ENCODE measurements at regions not wholly inside any gene's neighbourhood (a gene's known extent, or its start where the extent isn't known, plus 50 kb on each side); places are given as distances from the start of the nearest gene placed in this dataset.

DNA sequence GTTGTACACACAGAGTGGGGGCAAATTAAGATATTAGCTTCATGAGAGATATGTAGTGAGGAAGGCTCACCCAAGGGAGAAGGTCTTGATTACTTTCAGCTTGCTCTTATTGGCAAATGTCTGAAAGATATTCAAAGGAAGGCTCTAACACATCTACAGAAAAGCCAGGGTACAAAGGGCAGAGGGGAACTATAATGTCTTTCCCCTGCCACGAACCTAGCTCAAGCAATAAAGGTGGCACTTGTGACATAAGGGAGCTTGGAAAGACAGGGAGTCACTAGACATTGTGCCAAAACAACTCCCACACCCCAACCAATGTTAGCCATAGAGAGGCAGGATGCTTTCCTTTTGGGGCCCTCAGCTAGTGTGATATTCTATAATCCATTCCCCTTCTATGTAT, 52.2 kb upstream of the SOX9 start:
- ChIA-PET POLR2A (interaction anchor here (0.6 kb wide), 1 partner anchor 15 kb away, joined by 3 read pairs; no protein-coding TSS in a partner anchor), CTCF (no interaction called here)
- Histone ChIP-seq H3K4me3 (ENCODE audit: low read depth in 2 of 2, low read length in 2 of 2) (no peak overlapping the region), H3K27ac (ENCODE audit: low read length) (no peak overlapping the region), H3K9me3 (ENCODE audit: control insufficient read depth, insufficient read depth, low read depth, low read length) (no peaks in the 10 kb centered on the region), H3K4me1 (ENCODE audit: control insufficient read depth, insufficient read depth, low read length) (no peaks in the 10 kb centered on the region), H3K27me3 (ENCODE audit: control insufficient read depth, insufficient read depth, low read length) (peaks cover 3% of the 10 kb centered on the region; the same call in 1 of the 2 replicates), H3K36me3 (ENCODE audit: control insufficient read depth, insufficient read depth, low read length) (no peaks in the 10 kb centered on the region)
- TF ChIP-seq, protein P1, sequence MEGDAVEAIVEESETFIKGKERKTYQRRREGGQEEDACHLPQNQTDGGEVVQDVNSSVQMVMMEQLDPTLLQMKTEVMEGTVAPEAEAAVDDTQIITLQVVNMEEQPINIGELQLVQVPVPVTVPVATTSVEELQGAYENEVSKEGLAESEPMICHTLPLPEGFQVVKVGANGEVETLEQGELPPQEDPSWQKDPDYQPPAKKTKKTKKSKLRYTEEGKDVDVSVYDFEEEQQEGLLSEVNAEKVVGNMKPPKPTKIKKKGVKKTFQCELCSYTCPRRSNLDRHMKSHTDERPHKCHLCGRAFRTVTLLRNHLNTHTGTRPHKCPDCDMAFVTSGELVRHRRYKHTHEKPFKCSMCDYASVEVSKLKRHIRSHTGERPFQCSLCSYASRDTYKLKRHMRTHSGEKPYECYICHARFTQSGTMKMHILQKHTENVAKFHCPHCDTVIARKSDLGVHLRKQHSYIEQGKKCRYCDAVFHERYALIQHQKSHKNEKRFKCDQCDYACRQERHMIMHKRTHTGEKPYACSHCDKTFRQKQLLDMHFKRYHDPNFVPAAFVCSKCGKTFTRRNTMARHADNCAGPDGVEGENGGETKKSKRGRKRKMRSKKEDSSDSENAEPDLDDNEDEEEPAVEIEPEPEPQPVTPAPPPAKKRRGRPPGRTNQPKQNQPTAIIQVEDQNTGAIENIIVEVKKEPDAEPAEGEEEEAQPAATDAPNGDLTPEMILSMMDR (IDR thresholded peaks at IDR 0.05) = no peak
- TF ChIP-seq SIN3A (IDR thresholded peaks at IDR 0.05; ENCODE audit: borderline replicate concordance, insufficient read depth, low read depth, low read length) (no peak), POLR2AphosphoS5 (IDR thresholded peaks at IDR 0.05; ENCODE audit: low read depth, low read length) (no peak), TCF7L2 (IDR thresholded peaks at IDR 0.05; ENCODE audit: low read depth, low read length) (no peak)
- TF ChIP-seq, protein P2, sequence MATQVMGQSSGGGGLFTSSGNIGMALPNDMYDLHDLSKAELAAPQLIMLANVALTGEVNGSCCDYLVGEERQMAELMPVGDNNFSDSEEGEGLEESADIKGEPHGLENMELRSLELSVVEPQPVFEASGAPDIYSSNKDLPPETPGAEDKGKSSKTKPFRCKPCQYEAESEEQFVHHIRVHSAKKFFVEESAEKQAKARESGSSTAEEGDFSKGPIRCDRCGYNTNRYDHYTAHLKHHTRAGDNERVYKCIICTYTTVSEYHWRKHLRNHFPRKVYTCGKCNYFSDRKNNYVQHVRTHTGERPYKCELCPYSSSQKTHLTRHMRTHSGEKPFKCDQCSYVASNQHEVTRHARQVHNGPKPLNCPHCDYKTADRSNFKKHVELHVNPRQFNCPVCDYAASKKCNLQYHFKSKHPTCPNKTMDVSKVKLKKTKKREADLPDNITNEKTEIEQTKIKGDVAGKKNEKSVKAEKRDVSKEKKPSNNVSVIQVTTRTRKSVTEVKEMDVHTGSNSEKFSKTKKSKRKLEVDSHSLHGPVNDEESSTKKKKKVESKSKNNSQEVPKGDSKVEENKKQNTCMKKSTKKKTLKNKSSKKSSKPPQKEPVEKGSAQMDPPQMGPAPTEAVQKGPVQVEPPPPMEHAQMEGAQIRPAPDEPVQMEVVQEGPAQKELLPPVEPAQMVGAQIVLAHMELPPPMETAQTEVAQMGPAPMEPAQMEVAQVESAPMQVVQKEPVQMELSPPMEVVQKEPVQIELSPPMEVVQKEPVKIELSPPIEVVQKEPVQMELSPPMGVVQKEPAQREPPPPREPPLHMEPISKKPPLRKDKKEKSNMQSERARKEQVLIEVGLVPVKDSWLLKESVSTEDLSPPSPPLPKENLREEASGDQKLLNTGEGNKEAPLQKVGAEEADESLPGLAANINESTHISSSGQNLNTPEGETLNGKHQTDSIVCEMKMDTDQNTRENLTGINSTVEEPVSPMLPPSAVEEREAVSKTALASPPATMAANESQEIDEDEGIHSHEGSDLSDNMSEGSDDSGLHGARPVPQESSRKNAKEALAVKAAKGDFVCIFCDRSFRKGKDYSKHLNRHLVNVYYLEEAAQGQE (IDR thresholded peaks at IDR 0.05; ENCODE audit: insufficient read depth in 1 of 2, low read depth in 2 of 2, low read length in 1 of 2) = no peak
- no peak for ATAC-seq
- in situ Hi-C loops (cut with HindIII; ENCODE audit: low pct_unique_long_range_greater_than_20kb, low sequenced_read_pairs) (no loop called here), intact Hi-C loops (cut with micrococcal nuclease; ENCODE audit: unreplicated experiment) (no loop called here)
- no peak for DNase-seq (ENCODE audit: low read depth, low spot score)
- BruUV-seq (replicated peaks) = no TSS peak

DNA sequence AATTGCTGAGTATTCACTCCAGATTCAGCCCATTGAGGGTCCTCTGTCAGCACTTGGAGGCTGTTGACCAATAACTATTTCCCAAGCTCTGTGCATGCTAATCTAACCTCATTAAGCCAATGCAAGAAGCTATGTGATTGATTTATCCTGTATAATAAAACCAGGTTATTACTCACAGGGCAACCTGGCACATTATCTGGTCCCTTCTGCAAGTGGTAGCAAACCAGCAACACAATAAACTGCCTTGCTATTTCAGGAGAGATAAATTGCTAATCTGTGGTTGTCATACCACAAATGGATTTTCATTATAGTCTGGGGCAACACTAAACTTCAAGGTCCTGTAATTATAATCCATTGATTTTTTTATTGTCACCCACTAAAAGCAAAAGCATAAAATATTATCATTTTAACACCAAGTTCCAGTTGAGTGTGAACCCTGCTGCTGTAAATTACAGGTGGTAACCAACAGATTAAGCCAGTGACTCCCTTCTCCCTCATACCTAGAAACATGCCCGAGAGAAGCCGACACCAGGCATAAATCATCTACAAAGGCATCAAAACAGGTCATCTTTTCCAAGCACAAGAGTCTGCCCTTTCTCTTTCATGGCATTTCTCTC, 51.1 kb upstream of the SOX9 start:
- ChIA-PET POLR2A (no interaction called here), CTCF (no interaction called here)
- H3K27me3 ChIP-seq (ENCODE audit: control insufficient read depth, insufficient read depth, low read length) = peaks cover 3% of the 10 kb centered on the region; the same call in 1 of the 2 replicates
- DNase-seq (ENCODE audit: low read depth, low spot score) (no peak), ATAC-seq (no peak)
- no peaks in the 10 kb centered on the region for H3K36me3 ChIP-seq (ENCODE audit: control insufficient read depth, insufficient read depth, low read length)
- TF ChIP-seq TCF7L2 (IDR thresholded peaks at IDR 0.05; ENCODE audit: low read depth, low read length) (no peak), POLR2AphosphoS5 (IDR thresholded peaks at IDR 0.05; ENCODE audit: low read depth, low read length) (no peak), SIN3A (IDR thresholded peaks at IDR 0.05; ENCODE audit: borderline replicate concordance, insufficient read depth, low read depth, low read length) (no peak)
- TF ChIP-seq, protein P1 (IDR thresholded peaks at IDR 0.05) = no peak
- TF ChIP-seq, protein P2 (IDR thresholded peaks at IDR 0.05; ENCODE audit: insufficient read depth in 1 of 2, low read depth in 2 of 2, low read length in 1 of 2) = no peak
- intact Hi-C loops (cut with micrococcal nuclease; ENCODE audit: unreplicated experiment) = no loop called here
- no peak overlapping the region for H3K4me3 ChIP-seq (ENCODE audit: low read depth in 2 of 2, low read length in 2 of 2)
- no TSS peak for BruUV-seq (replicated peaks)
- no peak overlapping the region for H3K27ac ChIP-seq (ENCODE audit: low read length)
- H3K9me3 ChIP-seq (ENCODE audit: control insufficient read depth, insufficient read depth, low read depth, low read length) = no peaks in the 10 kb centered on the region
- H3K4me1 ChIP-seq (ENCODE audit: control insufficient read depth, insufficient read depth, low read length) = no peaks in the 10 kb centered on the region
- in situ Hi-C loops (cut with HindIII; ENCODE audit: low pct_unique_long_range_greater_than_20kb, low sequenced_read_pairs) = no loop called here

All from Panc1 (cell line).